Lower lobe of right lung (tissue), 2 donors: ENCODE measurements at regions not wholly inside any gene's neighbourhood (a gene's known extent, or its start where the extent isn't known, plus 50 kb on each side); places are given as distances from the start of the nearest gene placed in this dataset.

Experiments
- ATAC-seq, 2 donors: fragments of 200-7000 bp; cut with Tn5 transposase; one replicate each; pipeline ENCODE4 v1.9.1; 2020 to 2022; ENCODE audit warnings: mild to moderate bottlenecking in 2 of 2, moderate library complexity in 2 of 2
- DNase-seq: peaks from one replicate; pipeline ENCODE4 v3.0.0-alpha.2; 2020
- H3K27ac ChIP-seq: fragments of 200-600 bp; one replicate; pipeline ENCODE4 v1.8.0; 2022
- H3K27me3 ChIP-seq: fragments of 200-600 bp; one replicate; pipeline ENCODE4 v1.8.0; 2022; ENCODE audit warnings: low read depth
- H3K36me3 ChIP-seq: fragments of 200-600 bp; one replicate; pipeline ENCODE4 v1.8.0; 2022; ENCODE audit warnings: mild to moderate bottlenecking
- H3K4me1 ChIP-seq: fragments of 200-600 bp; one replicate; pipeline ENCODE4 v1.8.0; 2022
- H3K4me3 ChIP-seq: fragments of 200-600 bp; one replicate; pipeline ENCODE4 v1.8.0; 2022; ENCODE audit warnings: mild to moderate bottlenecking
- H3K9me3 ChIP-seq: fragments of 200-600 bp; one replicate; pipeline ENCODE4 v1.8.0; 2022
- CTCF ChIP-seq: fragments of 200-600 bp; IDR thresholded peaks from one replicate; pipeline ENCODE4 v1.8.0; 2022; ENCODE audit warnings: antibody characterized with exemption, mild to moderate bottlenecking
- intact Hi-C: fragments of 100-400 bp; cut with DNase I; formaldehyde crosslinking; loops from one replicate; pipeline ENCODE4 v1.11.0; 2022
- donor health status: DM: no; HTN: yes; CAD: no; lungs with severe emphysema.

- Histone ChIP-seq H3K27me3 (no peaks in the 10 kb centered on the region), H3K36me3 (no peaks in the 10 kb centered on the region), H3K4me3 (no peak overlapping the region), H3K4me1 (no peaks in the 10 kb centered on the region), H3K9me3 (no peaks in the 10 kb centered on the region), H3K27ac (no peak overlapping the region)
- DNase-seq (no peak), ATAC-seq (no peak)
- intact Hi-C loops = no loop called here
- no peak for TF ChIP-seq CTCF
Observed at GRCh38 chr6:82772851-82773717, 292.6 kb downstream of the UBE3D start.

GRCh38 chr6:82775361-82775760 is 290.3 kb downstream of the UBE3D start:
- H3K4me1 ChIP-seq = no peaks in the 10 kb centered on the region
- H3K36me3 ChIP-seq = no peaks in the 10 kb centered on the region
- intact Hi-C loops = no loop called here
- H3K4me3 ChIP-seq = no peak overlapping the region
- no peak for TF ChIP-seq CTCF
- no peak for DNase-seq
- H3K27me3 ChIP-seq = no peaks in the 10 kb centered on the region
- no peak for ATAC-seq
- H3K9me3 ChIP-seq = no peaks in the 10 kb centered on the region
- H3K27ac ChIP-seq = no peak overlapping the region

- Histone ChIP-seq H3K4me1 (no peaks in the 10 kb centered on the region), H3K27me3 (no peaks in the 10 kb centered on the region), H3K27ac (no peak overlapping the region), H3K36me3 (no peaks in the 10 kb centered on the region), H3K9me3 (no peaks in the 10 kb centered on the region), H3K4me3 (no peak overlapping the region)
- intact Hi-C loops = no loop called here
- DNase-seq (no peak), ATAC-seq (no peak)
- no peak for TF ChIP-seq CTCF
Observed at GRCh38 chr6:82775981-82776380, 289.7 kb downstream of the UBE3D start.

GRCh38 chr6:82779041-82779440 is 286.6 kb downstream of the UBE3D start:
- intact Hi-C loops = no loop called here
- no peaks in the 10 kb centered on the region for H3K4me1 ChIP-seq
- no peak for TF ChIP-seq CTCF
- ATAC-seq = no peak
- no peaks in the 10 kb centered on the region for H3K36me3 ChIP-seq
- no peak for DNase-seq
- no peak overlapping the region for H3K27ac ChIP-seq
- H3K27me3 ChIP-seq = no peaks in the 10 kb centered on the region
- H3K4me3 ChIP-seq = no peak overlapping the region
- no peaks in the 10 kb centered on the region for H3K9me3 ChIP-seq

GRCh38 chr6:82780334-82780733 is 285.3 kb downstream of the UBE3D start:
- ATAC-seq = peak in 1 of 2 donors; percentile 59
- no peak overlapping the region for H3K27ac ChIP-seq
- no peak for DNase-seq

More at GRCh38 chr6:82780334-82780733, 285.3 kb downstream of the UBE3D start:
- Histone ChIP-seq H3K36me3 (no peaks in the 10 kb centered on the region), H3K4me3 (no peak overlapping the region), H3K27me3 (no peaks in the 10 kb centered on the region), H3K4me1 (no peaks in the 10 kb centered on the region), H3K9me3 (no peaks in the 10 kb centered on the region)
- no peak for TF ChIP-seq CTCF
- intact Hi-C loops = no loop called here
